ENCODE measurements at regions not wholly inside any gene's neighbourhood (a gene's known extent, or its start where the extent isn't known, plus 50 kb on each side); places are given as distances from the start of the nearest gene placed in this dataset.
"Not testable (repeated sequence)": the region's sequence is repeated elsewhere in the genome, so short reads cannot be mapped to it uniquely, and the experiment has no call there.

GRCh38 chr5:148746826-148747535 is 79.4 kb upstream of the ADRB2 start:
- no peak for TF ChIP-seq CTCF (IDR thresholded peaks at IDR 0.05)
- intact Hi-C loops (cut with DNase I) = no loop called here
- H3K36me3 ChIP-seq = no peaks in the 10 kb centered on the region

GRCh38 chr5:148747536-148747906 is 78.9 kb upstream of the ADRB2 start:
- no peak for TF ChIP-seq CTCF (IDR thresholded peaks at IDR 0.05)
- H3K4me3 ChIP-seq = no peak overlapping the region
- no peaks in the 10 kb centered on the region for H3K27me3 ChIP-seq
- H3K36me3 ChIP-seq = no peaks in the 10 kb centered on the region
- no peaks in the 10 kb centered on the region for H3K9me3 ChIP-seq
- no peak overlapping the region for H3K9ac ChIP-seq (ENCODE audit: low read depth in 2 of 2, low read length in 2 of 2)
- no peak for DNase-seq
- no peaks in the 10 kb centered on the region for H3K4me1 ChIP-seq
- intact Hi-C loops (cut with DNase I) = no loop called here
- H3K27ac ChIP-seq = no peak overlapping the region

More at GRCh38 chr5:148746826-148747535, 79.4 kb upstream of the ADRB2 start:
- no peak for DNase-seq
- H3K27me3 ChIP-seq = no peaks in the 10 kb centered on the region
- H3K4me3 ChIP-seq = no peak overlapping the region
- H3K9ac ChIP-seq (ENCODE audit: low read depth in 2 of 2, low read length in 2 of 2) = no peak overlapping the region
- no peak overlapping the region for H3K27ac ChIP-seq
- no peaks in the 10 kb centered on the region for H3K9me3 ChIP-seq
- no peaks in the 10 kb centered on the region for H3K4me1 ChIP-seq

- no peaks in the 10 kb centered on the region for H3K9me3 ChIP-seq
- no peaks in the 10 kb centered on the region for H3K27me3 ChIP-seq
- no peaks in the 10 kb centered on the region for H3K36me3 ChIP-seq
- no peaks in the 10 kb centered on the region for H3K4me1 ChIP-seq
- H3K4me3 ChIP-seq = no peak overlapping the region
- no peak overlapping the region for H3K9ac ChIP-seq (ENCODE audit: low read depth in 2 of 2, low read length in 2 of 2)
- H3K27ac ChIP-seq = no peak overlapping the region
- DNase-seq = no peak
- intact Hi-C loops (cut with DNase I) = no loop called here
- no peak for TF ChIP-seq CTCF (IDR thresholded peaks at IDR 0.05)
Measured at GRCh38 chr5:148748702-148749392, 77.6 kb upstream of the ADRB2 start.

GRCh38 chr5:148750614-148751013 is 75.8 kb upstream of the ADRB2 start:
- intact Hi-C loops (cut with DNase I) = no loop called here
- H3K27ac ChIP-seq = no peak overlapping the region

GRCh38 chr5:148751025-148751424 is 75.4 kb upstream of the ADRB2 start:
- no peaks in the 10 kb centered on the region for H3K27me3 ChIP-seq
- TF ChIP-seq CTCF (IDR thresholded peaks at IDR 0.05) = no peak
- H3K4me1 ChIP-seq = no peaks in the 10 kb centered on the region
- no peak overlapping the region for H3K4me3 ChIP-seq
- no peaks in the 10 kb centered on the region for H3K36me3 ChIP-seq
- no peak for DNase-seq
- no peaks in the 10 kb centered on the region for H3K9me3 ChIP-seq
- no peak overlapping the region for H3K27ac ChIP-seq
- intact Hi-C loops (cut with DNase I) = no loop called here
- H3K9ac ChIP-seq (ENCODE audit: low read depth in 2 of 2, low read length in 2 of 2) = no peak overlapping the region

More at GRCh38 chr5:148750614-148751013, 75.8 kb upstream of the ADRB2 start:
- Histone ChIP-seq H3K36me3 (no peaks in the 10 kb centered on the region), H3K9ac (ENCODE audit: low read depth in 2 of 2, low read length in 2 of 2) (no peak overlapping the region), H3K9me3 (no peaks in the 10 kb centered on the region), H3K4me1 (no peaks in the 10 kb centered on the region), H3K27me3 (no peaks in the 10 kb centered on the region), H3K4me3 (no peak overlapping the region)
- no peak for DNase-seq
- TF ChIP-seq CTCF (IDR thresholded peaks at IDR 0.05) = no peak

GRCh38 chr5:148752375-148752774 is 74.0 kb upstream of the ADRB2 start:
- intact Hi-C loops (cut with DNase I); H3K4me3 ChIP-seq; H3K4me1 ChIP-seq; H3K27me3 ChIP-seq; H3K27ac ChIP-seq; H3K36me3 ChIP-seq; H3K9ac ChIP-seq (ENCODE audit: low read depth in 2 of 2, low read length in 2 of 2); H3K9me3 ChIP-seq; DNase-seq: not testable (repeated sequence)

Data from colonic mucosa (tissue), 4 donors.